GM04504 (cell line): ENCODE measurements at regions not wholly inside any gene's neighbourhood (a gene's known extent, or its start where the extent isn't known, plus 50 kb on each side); places are given as distances from the start of the nearest gene placed in this dataset.

Experiments used
- DNase-seq: peaks from one replicate; pipeline ENCODE4 v3.0.0-alpha.2; 2012; ENCODE audit warnings: low read depth

DNA sequence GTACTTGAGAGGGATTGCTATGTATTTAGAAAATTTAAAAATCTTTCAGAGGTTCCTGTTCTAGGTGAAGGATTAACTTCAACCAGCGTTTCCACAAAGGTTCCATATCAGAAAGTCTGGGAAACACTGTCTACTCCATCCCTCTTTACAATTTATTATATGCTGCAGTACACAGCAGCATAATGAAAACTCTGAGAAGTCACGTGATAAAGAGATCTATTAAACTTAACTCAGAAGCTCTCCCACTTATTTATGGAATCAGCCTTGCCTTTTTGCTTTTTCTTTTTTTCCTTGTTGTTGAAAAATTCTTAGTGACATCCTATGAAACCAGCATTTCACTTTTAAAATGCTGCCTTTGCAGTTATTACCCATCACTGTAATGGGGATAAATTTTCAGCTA lies 186.2 kb downstream of the ACER2 start:
- DNase-seq = no peak

- no peak for DNase-seq
Observed at GRCh38 chr9:19587678-19588077, 178.9 kb downstream of the ACER2 start.

DNA sequence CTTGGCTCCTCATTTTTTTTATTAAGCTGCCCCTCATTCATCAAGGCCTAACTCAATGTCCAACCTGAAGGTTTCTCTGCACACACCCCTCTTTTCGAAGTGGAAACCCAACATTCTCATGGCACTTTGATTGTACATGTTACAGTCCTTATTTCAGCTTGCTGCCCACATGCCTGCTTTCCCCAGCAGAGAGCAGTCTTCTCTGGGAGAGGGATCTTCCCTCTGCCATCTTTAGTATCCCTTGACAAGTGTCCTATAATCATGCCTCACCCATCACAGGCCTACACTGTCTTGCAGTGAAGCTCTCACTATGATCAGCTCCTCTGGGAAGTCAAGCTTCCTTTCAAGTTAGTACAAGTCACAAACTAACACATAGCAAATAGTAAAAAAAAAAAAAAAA lies 175.1 kb downstream of the ACER2 start:
- no peak for DNase-seq

DNA sequence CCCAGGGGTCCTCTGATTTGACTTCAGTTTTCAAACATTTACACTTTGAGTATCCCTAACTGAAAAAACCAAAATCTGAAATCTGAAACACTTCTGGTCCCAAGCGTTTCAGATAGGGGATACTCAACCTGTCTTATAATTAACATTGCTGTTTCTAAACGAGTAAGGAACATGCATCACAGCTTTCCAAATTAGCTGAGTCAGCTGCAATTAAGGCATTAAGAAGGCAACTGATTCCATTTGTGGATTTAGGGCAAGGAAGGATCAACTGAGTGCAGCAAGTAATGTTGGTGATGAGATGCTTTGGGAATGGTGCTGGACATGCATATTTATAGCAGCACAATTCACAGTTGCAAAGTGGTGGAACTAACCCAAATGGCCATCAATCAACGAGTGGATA lies 168.6 kb downstream of the ACER2 start:
- no peak for DNase-seq

DNA sequence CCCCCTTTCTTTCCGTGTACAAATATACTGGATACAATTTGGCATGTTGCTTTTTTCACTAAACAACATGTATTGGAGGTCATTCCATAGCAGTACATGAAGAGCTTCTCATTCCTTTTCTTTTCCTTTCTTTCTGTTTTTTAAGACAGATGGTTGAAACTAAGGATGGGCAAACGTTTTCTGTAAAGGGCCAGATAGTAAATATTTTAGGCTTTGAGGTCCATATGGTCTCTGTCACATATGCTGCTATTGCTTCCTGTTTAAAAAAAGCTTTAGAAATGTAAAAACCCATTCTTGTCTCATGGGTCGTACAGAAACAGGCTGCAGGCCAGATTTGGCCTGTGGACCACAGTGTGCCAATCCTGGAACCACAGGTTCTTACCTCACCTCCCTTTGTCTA lies 160.1 kb downstream of the ACER2 start:
- DNase-seq = no peak

DNA sequence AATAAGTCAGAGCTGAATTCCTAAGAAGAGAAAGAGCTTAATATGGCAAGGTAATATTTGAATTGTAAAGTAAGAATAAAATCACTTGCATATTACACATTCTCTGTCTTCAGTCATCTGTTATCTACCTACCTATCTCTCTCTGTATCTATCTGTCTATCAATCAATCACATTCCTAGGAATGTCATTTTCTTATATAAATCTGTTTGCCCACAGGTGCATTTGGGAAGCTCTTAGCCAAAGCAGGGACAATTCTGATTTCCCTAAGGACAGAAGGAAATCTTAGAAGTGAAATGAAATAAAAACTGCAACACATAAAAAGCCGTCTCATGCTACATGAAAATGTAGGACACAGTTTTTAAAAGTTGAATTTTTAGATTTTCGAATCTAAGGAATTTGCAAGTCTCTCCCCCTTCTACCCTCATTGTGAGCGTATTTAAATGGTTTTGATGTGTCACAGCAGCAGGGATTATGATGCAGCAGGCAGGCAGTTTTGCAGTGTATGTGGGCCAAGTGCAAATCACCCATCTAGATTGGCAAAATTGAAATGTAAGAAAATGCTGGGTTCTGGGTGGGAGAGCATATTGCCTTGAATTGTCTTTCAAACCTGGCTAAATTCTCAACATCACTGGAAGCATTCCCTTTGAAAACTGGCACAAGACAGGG lies 155.7 kb downstream of the ACER2 start:
- no peak for DNase-seq

DNA sequence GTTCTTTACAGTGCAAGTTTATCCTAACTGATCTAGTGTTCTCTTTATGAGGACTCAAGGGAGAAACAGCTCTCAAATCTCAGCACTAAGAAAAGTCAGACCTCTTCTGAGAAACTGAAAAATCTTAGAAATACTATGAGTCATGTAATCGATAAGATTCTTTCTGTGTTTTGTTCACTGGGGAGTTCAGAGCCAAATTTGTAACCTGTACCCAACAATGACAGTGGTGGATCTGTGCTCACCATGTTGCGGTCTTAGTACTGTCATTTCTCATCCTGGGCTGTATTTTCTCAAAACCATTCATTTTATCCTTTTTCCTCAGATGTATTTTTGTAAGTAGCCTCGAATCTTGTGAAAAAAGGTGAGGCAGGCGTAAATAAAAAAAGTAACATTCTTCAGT lies 146.4 kb downstream of the ACER2 start:
- no peak for DNase-seq

GRCh38 chr9:19554529-19554928 lies 145.7 kb downstream of the ACER2 start:
- DNase-seq = no peak

DNA sequence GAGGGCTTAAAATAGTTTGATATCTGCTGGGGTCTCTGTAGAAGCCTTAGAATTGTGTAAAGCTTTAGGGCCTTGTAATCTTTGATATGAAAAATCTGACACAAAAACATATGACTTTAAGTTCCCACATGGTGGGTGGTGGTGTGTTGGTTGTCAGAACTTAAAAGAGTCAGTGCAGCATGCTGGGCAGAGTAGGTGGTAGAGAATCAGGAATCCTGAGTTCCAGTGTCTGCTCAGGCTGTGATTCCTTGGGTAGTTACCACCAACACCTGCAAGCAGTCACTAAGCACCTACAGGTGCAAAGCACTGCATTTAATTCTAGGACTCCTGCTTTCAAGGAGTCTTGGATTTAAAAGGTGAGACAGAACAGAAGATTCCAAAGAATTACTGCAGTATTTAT lies 144.6 kb downstream of the ACER2 start:
- DNase-seq = no peak

- DNase-seq = no peak
Observed at GRCh38 chr9:19552282-19553105, 143.7 kb downstream of the ACER2 start.

DNA sequence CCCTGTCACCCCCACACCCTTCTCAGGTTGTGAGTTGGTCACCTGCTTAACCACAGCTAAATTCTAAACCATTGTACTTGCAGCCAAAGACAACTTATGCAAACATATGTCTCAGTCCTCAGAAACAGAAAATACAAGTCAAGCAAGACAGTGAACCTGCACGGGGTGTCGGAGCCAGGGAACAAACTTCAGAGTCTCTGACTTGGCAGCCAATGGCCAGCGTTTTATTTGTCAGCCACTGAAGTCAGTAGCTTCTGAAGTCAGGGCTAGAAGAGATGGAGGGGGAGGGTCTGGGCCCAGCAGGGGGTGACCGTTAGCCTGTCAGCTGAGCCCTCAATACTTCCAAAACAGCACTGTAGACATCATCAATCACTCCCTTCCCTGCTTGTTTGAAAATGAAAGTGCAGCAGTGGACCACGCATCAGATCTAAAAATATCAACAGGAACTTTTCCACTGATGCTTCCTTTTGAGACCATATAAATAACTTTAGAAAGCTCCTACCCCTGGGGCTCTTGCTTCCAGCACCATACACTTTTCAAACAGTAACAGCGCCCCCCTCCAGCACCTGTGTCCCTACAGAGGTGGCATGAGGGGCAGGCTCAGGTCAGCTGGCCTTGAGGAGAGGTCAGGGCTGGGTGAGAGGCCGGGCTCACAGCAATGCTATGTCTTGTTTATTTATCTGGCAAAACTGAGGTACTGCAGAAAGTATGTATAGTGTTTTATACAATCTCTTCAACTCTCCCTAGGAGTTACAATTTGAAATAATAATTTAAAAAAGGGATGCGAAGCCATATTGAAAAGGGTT lies 142.5 kb downstream of the ACER2 start:
- no peak for DNase-seq

DNA sequence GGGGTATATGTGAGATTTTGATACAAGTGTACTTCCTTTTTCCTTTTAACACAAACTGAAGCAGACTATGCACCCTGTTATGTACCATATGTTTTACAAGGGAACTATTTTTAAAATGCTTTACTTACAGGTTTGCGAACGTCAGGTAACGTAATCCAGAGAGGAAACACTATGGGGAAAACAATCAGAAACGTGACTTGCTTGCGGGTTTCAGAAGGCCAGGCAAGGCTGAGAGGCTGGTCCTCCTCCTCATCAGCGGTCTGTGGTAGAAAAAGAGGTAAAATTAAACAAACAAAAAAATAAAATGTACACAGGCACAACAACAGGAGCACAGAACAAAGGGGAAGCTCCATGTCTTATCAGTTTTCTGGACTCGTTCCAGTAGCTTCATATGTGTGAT lies 141.2 kb downstream of the ACER2 start:
- no peak for DNase-seq

GRCh38 chr9:19533373-19533772 lies 124.6 kb downstream of the ACER2 start:
- DNase-seq = no peak

GRCh38 chr9:19527663-19528062 lies 118.9 kb downstream of the ACER2 start:
- DNase-seq = no peak

DNA sequence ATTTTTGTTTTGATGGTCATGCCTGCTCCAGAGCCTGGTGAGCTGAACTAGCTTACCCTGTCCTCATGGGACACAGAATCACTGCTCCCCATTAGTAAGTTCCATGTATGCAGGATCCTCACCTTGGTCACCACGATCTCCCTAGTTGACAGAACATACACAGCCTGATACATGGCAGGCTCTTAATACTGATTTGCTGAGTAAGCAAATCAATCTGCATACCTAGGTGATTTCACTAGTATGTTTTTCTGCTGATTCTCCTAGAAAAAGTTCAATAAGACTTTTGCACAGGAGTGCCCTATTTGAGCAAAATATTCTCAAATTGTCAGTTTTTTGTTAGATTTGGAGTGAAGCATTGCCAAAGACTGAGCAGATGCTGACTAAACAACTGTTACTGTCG lies 113.7 kb downstream of the ACER2 start:
- no peak for DNase-seq

DNA sequence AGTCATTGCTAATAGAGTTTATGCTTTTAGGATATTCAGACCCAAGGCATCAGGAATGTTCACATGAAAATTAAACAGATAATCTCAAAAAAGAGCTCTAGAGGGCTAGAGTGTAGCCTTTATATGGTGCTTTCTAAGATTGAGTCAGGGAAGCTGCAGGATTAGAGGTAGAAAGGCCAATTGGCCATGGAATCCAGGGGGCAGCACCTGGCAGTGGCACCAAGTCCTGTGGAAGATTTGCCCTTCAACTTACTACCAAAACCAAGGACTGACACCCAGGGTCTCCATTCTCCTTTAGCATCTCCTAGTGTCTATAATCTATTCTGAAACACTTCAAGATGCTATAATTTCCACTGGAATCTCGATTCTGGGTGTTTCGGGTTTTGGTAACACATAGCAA lies 112.4 kb downstream of the ACER2 start:
- no peak for DNase-seq

GRCh38 chr9:19517202-19517942 lies 108.6 kb downstream of the ACER2 start:
- no peak for DNase-seq

DNA sequence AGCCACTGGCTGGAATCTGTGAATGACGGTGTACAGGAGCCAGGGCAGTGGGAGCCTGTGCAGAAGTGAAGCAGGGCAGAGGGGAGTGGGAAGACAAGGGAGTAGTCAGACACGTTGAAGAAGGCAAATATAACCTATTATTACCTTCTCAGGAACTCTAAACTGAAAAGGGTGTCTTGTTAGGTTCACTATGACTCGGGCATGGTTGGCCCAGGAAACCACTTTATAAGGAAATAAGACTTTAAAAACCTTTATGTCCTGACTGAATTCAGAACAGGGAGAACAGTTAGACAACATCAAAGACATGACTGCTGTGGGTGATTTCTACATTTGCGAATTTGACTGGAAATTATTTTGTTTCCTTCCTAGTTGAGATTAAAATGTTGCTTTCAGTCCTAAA lies 107.5 kb downstream of the ACER2 start:
- no peak for DNase-seq

DNA sequence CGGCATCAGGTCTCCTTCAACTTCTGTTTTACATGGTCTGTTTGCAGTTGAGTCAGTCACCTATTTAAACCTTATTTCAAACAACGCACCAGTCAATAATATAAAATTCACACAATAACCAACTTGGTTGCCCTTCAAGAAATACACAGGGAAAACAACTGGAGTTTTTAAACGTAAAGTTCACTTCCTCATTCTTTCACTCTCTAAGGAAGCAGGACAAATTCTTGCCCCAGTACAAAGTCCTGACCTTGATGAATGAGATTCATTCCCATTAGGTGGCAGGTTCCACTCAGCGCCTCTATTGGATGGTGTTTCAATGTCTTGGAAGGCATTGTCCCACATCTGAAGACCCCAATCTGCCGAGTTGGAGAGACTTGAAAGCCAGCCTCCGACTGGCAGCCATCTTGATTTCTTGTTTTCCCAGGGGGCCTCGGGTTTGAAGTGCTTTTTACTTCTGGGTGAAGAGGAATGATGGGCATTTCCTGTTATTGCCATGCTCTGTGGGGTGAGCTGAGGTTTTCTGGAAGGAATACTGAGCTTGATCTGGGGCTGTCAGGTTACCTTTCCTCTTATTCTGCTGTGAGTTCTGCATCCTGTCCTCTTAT lies 105.0 kb downstream of the ACER2 start:
- no peak for DNase-seq

DNA sequence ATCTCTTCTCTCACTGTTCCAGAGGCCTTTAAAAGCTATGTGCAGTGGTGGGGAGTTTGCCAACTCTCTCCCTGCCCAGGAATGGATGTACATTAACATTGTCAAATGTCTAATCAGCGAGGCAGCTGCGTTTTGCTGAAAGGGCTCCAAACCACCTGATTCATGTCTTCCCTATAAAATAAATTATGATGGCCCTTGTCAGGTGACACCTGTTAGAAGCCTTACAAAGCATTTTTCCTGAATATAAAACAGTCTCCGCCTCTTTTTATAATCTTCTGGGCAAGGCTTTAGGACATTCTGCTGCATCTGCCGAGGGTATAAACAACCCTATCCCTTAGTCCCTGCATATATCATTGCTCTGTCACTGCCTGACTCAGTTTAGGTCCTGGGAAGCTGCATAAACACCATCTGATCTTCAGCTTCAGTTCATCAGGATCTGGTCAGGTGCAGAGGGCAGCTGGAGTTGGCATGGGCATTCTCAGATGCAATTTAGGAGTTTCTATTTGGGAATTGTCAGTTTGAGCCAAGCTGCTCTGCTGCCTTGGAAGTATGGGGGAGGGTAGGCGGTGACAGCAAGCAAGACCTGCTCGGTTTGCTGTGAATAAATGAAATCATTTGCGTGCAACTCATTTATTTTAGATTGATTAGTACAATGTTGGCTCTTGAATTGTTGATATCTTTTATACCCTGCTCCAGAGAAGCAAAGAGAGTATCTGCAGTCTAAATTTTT lies 103.5 kb downstream of the ACER2 start:
- DNase-seq = no peak

GRCh38 chr9:19511694-19512093 lies 102.9 kb downstream of the ACER2 start:
- DNase-seq = no peak
